GM19025 (cell line): ENCODE measurements at regions not wholly inside any gene's neighbourhood (a gene's known extent, or its start where the extent isn't known, plus 50 kb on each side); places are given as distances from the start of the nearest gene placed in this dataset.
"Not testable (repeated sequence)": the region's sequence is repeated elsewhere in the genome, so short reads cannot be mapped to it uniquely, and the experiment has no call there.

Source experiments
- ATAC-seq: cut with Tn5 transposase; IDR thresholded peaks from one replicate; pipeline ENCODE4 v1.9.1; 2021; ENCODE audit warnings: mild to moderate bottlenecking, low read depth, moderate library complexity; ENCODE audit not compliant: unreplicated experiment

DNA sequence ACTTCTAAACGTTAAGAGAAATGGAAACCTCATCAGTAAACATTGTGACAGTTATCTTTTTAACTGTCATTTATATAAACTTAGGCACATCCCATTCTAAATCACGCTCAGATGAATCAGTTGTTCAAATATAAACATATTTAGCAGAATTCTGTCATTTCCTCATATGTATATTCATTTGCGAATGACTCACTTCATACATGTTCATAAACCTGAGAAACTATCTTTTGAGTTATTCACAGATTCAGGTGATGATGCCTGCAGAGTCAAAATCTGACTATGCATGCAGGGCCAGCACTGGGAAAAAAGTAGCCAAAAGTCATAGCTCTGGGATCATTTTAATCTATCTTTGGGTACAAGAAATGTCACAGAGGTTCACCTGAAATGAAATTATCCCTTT, 153.8 kb upstream of the PKN2 start:
- ATAC-seq, result no peak

GRCh38 chr1:88537787-88538186, 146.3 kb upstream of the PKN2 start:
- no peak for ATAC-seq

GRCh38 chr1:88538222-88538899, 145.7 kb upstream of the PKN2 start:
- no peak for ATAC-seq

DNA sequence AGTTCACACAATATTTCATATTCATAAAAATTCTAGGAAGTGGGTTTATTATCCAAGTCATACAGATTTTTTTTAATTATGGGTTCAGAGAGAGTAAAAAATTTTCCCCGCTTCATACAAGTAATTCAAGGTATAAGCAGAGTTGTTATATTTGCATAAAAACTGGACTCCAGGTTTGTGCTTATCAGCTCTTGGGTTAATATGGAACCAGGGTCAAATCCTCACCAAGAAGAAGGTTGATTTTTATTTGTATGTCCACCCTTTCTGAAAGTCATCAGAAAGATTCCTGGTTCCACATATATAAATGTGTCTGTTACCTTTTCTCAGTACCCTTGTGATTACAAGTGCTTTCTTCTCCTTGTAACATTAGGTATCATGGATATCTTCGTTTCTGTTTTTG, 143.8 kb upstream of the PKN2 start:
- ATAC-seq, result no peak

- ATAC-seq, result no peak
Measured at GRCh38 chr1:88541596-88541995, 142.5 kb upstream of the PKN2 start.

- ATAC-seq, result no peak
Measured at GRCh38 chr1:88544195-88544594, 139.9 kb upstream of the PKN2 start.

DNA sequence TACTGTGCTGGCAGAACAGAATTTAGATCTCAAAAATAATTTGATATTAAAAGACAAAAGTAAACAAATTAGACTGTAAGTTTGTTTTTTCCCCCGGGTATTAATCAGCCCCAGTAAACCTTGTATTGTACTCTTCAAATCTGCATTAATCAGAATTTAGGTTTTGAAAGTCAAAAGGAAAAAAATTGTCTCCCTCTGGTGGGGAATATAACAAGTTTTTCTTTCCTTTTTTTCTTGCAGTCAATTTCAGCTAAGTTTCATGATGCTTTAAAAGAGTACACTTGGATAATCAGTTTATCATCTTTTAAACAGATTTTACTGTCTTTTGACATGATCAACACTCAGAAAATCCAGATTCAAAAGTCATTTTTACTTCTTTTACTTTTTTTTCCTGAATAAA, 134.5 kb upstream of the PKN2 start:
- no peak for ATAC-seq

DNA sequence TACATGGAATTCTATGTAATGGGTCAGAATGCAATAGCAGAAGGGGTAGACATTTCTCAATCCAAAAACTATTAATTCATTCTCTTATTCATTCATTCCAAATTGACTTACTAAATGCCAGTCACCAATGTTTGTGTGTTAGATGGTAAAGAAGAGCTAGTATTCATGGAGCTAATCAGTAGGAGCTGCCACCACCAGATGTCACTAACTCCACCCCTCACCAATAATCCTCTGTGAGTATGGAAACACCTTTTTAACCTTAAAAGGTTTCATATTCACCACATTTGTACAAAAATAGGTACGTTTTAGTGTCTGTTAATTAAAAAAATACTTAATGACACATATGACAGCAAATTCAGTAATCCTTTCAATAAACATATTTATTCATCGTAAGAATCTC, 131.8 kb upstream of the PKN2 start:
- ATAC-seq, result no peak

- ATAC-seq, result no peak
Measured at GRCh38 chr1:88557014-88557413, 127.1 kb upstream of the PKN2 start.

GRCh38 chr1:88560621-88561020, 123.5 kb upstream of the PKN2 start:
- ATAC-seq, result no peak

DNA sequence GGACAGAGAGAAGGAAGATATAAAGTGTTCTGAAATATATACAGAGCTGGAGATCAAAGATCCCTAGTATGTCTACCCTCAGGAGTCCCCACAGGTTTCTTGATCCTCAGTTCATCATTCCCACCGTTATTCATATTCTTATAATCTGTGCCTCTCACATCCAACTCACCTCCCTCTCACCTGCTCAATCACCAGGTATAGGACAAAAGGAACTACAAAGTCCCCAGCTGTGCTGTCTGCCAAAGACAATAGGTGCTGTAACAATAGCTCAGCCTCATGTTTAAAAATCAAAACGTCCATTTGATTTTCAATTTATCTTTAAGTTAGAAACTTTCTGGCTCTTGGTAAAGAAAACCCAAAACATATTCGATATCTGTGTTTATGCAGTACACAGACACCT, 121.1 kb upstream of the PKN2 start:
- ATAC-seq, result no peak

GRCh38 chr1:88566615-88567387, 117.3 kb upstream of the PKN2 start:
- no peak for ATAC-seq

DNA sequence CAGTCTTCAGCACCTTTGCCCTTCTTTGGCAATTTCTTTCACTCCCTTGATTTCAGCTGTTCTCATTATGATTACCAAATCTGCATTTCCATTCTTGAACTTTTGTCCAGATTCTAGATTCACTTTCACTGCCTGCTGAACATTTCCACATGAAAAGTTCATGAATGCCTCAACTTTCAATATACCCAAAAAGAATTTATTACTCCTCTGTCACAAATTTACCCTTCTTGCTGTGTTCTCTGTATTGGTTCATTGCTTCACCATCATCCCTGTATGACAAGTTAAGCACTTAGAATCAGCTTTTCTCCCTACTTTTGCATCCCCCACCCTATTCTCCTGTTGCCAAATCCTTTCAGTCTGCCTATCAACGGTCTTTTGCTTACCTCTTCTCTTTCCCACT, 112.6 kb upstream of the PKN2 start:
- ATAC-seq, result no peak

GRCh38 chr1:88579598-88579997, 104.5 kb upstream of the PKN2 start:
- ATAC-seq, result no peak

- no peak for ATAC-seq
Measured at GRCh38 chr1:88581703-88582102, 102.4 kb upstream of the PKN2 start.

GRCh38 chr1:88593358-88593757, 90.7 kb upstream of the PKN2 start:
- ATAC-seq, result no peak

GRCh38 chr1:88595355-88596002, 88.6 kb upstream of the PKN2 start:
- ATAC-seq, result peak; percentile 53

- not testable (repeated sequence) for ATAC-seq
Measured at GRCh38 chr1:88597973-88598372, 86.1 kb upstream of the PKN2 start.

DNA sequence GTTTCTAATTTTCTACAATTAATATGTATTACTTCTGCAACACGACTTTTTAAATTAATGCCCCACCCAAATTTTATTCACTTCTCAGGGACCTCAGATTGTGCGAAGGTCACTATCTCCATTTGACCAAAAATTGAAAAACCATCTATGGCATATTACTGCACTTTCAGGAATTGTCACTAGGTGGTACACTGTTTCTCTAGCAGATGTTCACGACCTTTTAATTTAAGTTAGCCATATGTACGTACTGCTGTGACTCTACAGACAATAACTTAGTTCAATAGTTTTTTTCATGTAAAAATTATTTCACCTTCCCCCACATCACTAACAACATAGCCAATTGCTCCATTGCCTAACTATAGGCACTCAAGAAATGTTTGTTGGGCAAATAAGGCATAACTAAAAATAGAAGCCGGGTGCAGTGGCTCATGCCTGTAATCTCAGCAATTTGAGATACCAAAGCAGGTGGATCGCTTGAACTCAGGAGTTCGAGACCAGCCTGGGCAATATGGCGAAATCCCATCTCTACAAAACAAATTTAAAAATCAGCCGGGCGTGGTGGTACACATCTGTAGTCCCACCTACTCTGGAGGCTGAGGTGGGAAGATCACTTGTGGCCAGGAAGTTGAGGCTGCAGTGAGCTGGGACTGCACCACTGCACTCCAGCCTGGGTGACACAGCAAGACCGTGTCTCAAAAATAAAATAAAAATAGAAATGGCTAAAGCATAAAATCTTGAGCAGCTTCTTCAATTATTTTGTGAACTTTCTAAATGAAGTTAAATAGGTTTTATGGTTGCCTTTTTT, 75.7 kb upstream of the PKN2 start:
- ATAC-seq, result no peak

- ATAC-seq, result no peak
Measured at GRCh38 chr1:88609051-88609450, 75.0 kb upstream of the PKN2 start.

DNA sequence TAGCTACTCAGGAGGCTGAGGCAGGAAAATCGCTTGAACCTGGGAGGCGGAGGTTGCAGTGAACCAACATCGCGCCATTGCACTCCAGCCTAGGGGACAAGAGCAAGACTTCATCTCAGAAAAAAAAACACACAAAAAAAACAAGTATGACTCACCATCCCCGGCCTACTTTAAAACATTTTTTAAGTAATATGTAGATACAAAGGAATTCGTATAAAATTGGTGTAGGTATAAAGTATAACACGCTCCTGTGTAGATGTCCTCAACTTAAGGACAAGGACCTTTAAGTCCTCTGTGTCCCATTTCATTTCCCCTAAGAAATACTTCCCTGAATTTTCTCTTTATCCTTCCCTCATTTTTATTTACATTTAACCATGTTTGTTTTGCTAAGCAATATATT, 73.4 kb upstream of the PKN2 start:
- ATAC-seq, result no peak
